GM23338 (cell line): ENCODE measurements at regions not wholly inside any gene's neighbourhood (a gene's known extent, or its start where the extent isn't known, plus 50 kb on each side); places are given as distances from the start of the nearest gene placed in this dataset.

Experiments
- ATAC-seq: fragments of 200-7000 bp; cut with Tn5 transposase; 3 replicates; pipeline ENCODE4 v1.9.1; 2020
- DNase-seq: peaks from one replicate; pipeline ENCODE4 v3.0.0-alpha.2; 2015; ENCODE audit warnings: low spot score
- H2AFZ ChIP-seq: fragments of 200-600 bp; sonication (generic); 2 replicates; pipeline ENCODE4 v1.8.0; 2016; ENCODE audit warnings: antibody characterized with exemption, mild to moderate bottlenecking, moderate library complexity
- H3F3A ChIP-seq: fragments of 200-600 bp; sonication (generic); replicated peaks from 2 replicates; pipeline ENCODE4 v1.8.0; 2017; ENCODE audit warnings: antibody characterized with exemption, mixed run types, low read depth
- H3K27ac ChIP-seq: fragments of 200-600 bp; sonication (generic); 2 replicates; pipeline ENCODE4 v1.6.1; 2016; ENCODE audit warnings: low read depth
- H3K27me3 ChIP-seq: fragments of 200-600 bp; sonication (generic); 2 replicates; pipeline ENCODE4 v1.8.0; 2016; ENCODE audit warnings: mild to moderate bottlenecking, mixed run types, moderate library complexity; ENCODE audit not compliant: insufficient read depth
- H3K36me3 ChIP-seq: fragments of 200-600 bp; sonication (generic); 2 replicates; pipeline ENCODE4 v1.8.0; 2016; ENCODE audit warnings: mild to moderate bottlenecking; ENCODE audit not compliant: insufficient read depth
- H3K4me1 ChIP-seq: fragments of 200-600 bp; sonication (generic); 2 replicates; pipeline ENCODE4 v1.8.0; 2016; ENCODE audit warnings: mild to moderate bottlenecking, moderate library complexity; ENCODE audit not compliant: insufficient read depth
- H3K4me2 ChIP-seq: fragments of 200-600 bp; sonication (generic); 2 replicates; pipeline ENCODE4 v1.7.1; 2017; ENCODE audit warnings: mixed run types
- H3K4me3 ChIP-seq: fragments of 200-600 bp; sonication (generic); 2 replicates; pipeline ENCODE4 v1.6.1; 2016; ENCODE audit warnings: mixed run types
- H3K79me2 ChIP-seq: fragments of 200-600 bp; sonication (generic); replicated peaks from 2 replicates; pipeline ENCODE4 v1.8.0; 2017; ENCODE audit warnings: mild to moderate bottlenecking; ENCODE audit not compliant: insufficient read depth
- H3K9me2 ChIP-seq: fragments of 200-600 bp; sonication (generic); 2 replicates; pipeline ENCODE4 v1.8.0; 2017; ENCODE audit not compliant: insufficient read depth
- H4K20me1 ChIP-seq: fragments of 200-600 bp; sonication (generic); replicated peaks from 2 replicates; pipeline ENCODE4 v1.8.0; 2017; ENCODE audit warnings: mild to moderate bottlenecking; ENCODE audit not compliant: insufficient read depth
- H3K27ac Mint-ChIP-seq: 2 replicates; pipeline ENCODE4 v1.8.0; 2020; ENCODE audit warnings: inconsistent platforms, mild to moderate bottlenecking, moderate library complexity, mixed read lengths
- H3K27me3 Mint-ChIP-seq: 3 replicates; pipeline ENCODE4 v1.8.0; 2022; ENCODE audit warnings: low read depth, mild to moderate bottlenecking, moderate library complexity, mixed read lengths, inconsistent platforms; ENCODE audit not compliant: insufficient read depth, poor library complexity
- H3K36me3 Mint-ChIP-seq: 3 replicates; pipeline ENCODE4 v1.8.0; 2021; ENCODE audit warnings: low read depth, mild to moderate bottlenecking, inconsistent platforms, moderate library complexity, mixed read lengths
- H3K4me1 Mint-ChIP-seq: 3 replicates; pipeline ENCODE4 v1.8.0; 2020; ENCODE audit warnings: mild to moderate bottlenecking, inconsistent platforms, mixed read lengths
- H3K4me3 Mint-ChIP-seq: 3 replicates; pipeline ENCODE4 v1.8.0; 2021; ENCODE audit warnings: moderate library complexity, mild to moderate bottlenecking, inconsistent platforms, mixed read lengths
- H3K9me3 Mint-ChIP-seq: 3 replicates; pipeline ENCODE4 v1.8.0; 2020; ENCODE audit warnings: moderate library complexity, mild to moderate bottlenecking, inconsistent platforms, mixed read lengths
- EZH2 ChIP-seq: fragments of 200-600 bp; sonication (generic); IDR thresholded peaks from one replicate; pipeline ENCODE4 v1.8.0; 2017; ENCODE audit warnings: antibody characterized with exemption, mild to moderate bottlenecking, low read depth; ENCODE audit not compliant: unreplicated experiment
- NANOG ChIP-seq: IDR thresholded peaks from 2 replicates; pipeline ENCODE4 v1.6.1; 2016; ENCODE audit warnings: antibody characterized with exemption, borderline replicate concordance
- TF ChIP-seq, protein P1 (sequence below): IDR thresholded peaks from 2 replicates; pipeline ENCODE4 v1.6.1; 2016; ENCODE audit warnings: antibody characterized with exemption
- TF ChIP-seq, protein P2 (sequence below): fragments of 250-450 bp; sonication (Bioruptor Pico); IDR thresholded peaks from 2 replicates; pipeline ENCODE4 v1.5.0; 2020; ENCODE audit warnings: mild to moderate bottlenecking, moderate library complexity

DNA sequence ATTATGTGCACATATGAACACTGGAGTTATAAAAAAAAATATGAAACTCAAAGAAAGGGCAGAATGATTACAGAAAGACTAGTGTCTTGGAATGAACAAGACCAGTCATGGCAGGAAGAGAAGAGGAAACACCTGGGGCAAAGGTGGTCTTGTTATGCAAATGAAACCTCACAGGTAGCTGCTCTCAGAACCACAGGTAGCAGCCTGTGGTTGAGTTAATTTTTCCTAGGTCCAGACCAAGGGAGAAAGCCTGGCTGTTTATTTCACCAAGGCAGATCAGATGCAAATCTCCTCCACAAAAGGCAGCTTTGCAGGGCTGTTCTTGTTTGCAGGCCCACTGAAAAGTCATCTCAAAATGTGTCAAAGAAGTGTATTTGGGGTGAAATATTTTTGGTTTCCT is 785.8 kb downstream of the RNF144A start:
- H3K27me3 Mint-ChIP-seq = peaks cover 5% of the 10 kb centered on the region
- peaks cover 12% of the 10 kb centered on the region; the same call in 2 of the 3 replicates for H3K36me3 Mint-ChIP-seq
- DNase-seq = peak; percentile 55
- H3K79me2 ChIP-seq = no peaks in the 10 kb centered on the region
- H3K27ac ChIP-seq = peak overlapping the region; percentile 75
- 0 out of 2 replicates have a peak overlapping the region, but pooled peaks have one; percentile 5 for H3K4me3 ChIP-seq
- no peak overlapping the region for H2AFZ ChIP-seq
- TF ChIP-seq NANOG = peak; percentile 78; the same call in 1 of the 2 replicates
- TF ChIP-seq, protein P1, sequence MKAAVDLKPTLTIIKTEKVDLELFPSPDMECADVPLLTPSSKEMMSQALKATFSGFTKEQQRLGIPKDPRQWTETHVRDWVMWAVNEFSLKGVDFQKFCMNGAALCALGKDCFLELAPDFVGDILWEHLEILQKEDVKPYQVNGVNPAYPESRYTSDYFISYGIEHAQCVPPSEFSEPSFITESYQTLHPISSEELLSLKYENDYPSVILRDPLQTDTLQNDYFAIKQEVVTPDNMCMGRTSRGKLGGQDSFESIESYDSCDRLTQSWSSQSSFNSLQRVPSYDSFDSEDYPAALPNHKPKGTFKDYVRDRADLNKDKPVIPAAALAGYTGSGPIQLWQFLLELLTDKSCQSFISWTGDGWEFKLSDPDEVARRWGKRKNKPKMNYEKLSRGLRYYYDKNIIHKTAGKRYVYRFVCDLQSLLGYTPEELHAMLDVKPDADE = peak; percentile 75
- TF ChIP-seq, protein P2, sequence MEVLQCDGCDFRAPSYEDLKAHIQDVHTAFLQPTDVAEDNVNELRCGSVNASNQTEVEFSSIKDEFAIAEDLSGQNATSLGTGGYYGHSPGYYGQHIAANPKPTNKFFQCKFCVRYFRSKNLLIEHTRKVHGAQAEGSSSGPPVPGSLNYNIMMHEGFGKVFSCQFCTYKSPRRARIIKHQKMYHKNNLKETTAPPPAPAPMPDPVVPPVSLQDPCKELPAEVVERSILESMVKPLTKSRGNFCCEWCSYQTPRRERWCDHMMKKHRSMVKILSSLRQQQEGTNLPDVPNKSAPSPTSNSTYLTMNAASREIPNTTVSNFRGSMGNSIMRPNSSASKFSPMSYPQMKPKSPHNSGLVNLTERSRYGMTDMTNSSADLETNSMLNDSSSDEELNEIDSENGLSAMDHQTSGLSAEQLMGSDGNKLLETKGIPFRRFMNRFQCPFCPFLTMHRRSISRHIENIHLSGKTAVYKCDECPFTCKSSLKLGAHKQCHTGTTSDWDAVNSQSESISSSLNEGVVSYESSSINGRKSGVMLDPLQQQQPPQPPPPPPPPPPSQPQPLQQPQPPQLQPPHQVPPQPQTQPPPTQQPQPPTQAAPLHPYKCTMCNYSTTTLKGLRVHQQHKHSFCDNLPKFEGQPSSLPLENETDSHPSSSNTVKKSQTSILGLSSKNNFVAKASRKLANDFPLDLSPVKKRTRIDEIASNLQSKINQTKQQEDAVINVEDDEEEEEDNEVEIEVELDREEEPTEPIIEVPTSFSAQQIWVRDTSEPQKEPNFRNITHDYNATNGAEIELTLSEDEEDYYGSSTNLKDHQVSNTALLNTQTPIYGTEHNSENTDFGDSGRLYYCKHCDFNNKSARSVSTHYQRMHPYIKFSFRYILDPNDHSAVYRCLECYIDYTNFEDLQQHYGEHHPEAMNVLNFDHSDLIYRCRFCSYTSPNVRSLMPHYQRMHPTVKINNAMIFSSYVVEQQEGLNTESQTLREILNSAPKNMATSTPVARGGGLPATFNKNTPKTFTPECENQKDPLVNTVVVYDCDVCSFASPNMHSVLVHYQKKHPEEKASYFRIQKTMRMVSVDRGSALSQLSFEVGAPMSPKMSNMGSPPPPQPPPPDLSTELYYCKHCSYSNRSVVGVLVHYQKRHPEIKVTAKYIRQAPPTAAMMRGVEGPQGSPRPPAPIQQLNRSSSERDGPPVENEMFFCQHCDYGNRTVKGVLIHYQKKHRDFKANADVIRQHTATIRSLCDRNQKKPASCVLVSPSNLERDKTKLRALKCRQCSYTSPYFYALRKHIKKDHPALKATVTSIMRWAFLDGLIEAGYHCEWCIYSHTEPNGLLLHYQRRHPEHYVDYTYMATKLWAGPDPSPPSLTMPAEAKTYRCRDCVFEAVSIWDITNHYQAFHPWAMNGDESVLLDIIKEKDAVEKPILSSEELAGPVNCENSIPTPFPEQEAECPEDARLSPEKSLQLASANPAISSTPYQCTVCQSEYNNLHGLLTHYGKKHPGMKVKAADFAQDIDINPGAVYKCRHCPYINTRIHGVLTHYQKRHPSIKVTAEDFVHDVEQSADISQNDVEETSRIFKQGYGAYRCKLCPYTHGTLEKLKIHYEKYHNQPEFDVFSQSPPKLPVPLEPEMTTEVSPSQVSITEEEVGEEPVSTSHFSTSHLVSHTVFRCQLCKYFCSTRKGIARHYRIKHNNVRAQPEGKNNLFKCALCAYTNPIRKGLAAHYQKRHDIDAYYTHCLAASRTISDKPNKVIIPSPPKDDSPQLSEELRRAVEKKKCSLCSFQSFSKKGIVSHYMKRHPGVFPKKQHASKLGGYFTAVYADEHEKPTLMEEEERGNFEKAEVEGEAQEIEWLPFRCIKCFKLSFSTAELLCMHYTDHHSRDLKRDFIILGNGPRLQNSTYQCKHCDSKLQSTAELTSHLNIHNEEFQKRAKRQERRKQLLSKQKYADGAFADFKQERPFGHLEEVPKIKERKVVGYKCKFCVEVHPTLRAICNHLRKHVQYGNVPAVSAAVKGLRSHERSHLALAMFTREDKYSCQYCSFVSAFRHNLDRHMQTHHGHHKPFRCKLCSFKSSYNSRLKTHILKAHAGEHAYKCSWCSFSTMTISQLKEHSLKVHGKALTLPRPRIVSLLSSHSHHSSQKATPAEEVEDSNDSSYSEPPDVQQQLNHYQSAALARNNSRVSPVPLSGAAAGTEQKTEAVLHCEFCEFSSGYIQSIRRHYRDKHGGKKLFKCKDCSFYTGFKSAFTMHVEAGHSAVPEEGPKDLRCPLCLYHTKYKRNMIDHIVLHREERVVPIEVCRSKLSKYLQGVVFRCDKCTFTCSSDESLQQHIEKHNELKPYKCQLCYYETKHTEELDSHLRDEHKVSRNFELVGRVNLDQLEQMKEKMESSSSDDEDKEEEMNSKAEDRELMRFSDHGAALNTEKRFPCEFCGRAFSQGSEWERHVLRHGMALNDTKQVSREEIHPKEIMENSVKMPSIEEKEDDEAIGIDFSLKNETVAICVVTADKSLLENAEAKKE (CRISPR knock-in tag) = peak; percentile 86; the same call in 1 of the 2 replicates
- TF ChIP-seq EZH2 = no peak
- ATAC-seq = peak; percentile 86
- H3F3A ChIP-seq = peaks cover 5% of the 10 kb centered on the region; the same call in 1 of the 2 replicates
- peaks cover 43% of the 10 kb centered on the region for H3K4me1 ChIP-seq
- no peaks in the 10 kb centered on the region for H4K20me1 ChIP-seq
- H3K36me3 ChIP-seq = no peaks in the 10 kb centered on the region; the same call in 1 of the 2 replicates
- H3K9me2 ChIP-seq = peaks cover 33% of the 10 kb centered on the region
- peaks cover 6% of the 10 kb centered on the region; the same call in 2 of the 3 replicates for H3K9me3 Mint-ChIP-seq
- no peak overlapping the region; the same call in 2 of the 3 replicates for H3K4me3 Mint-ChIP-seq
- H3K27ac Mint-ChIP-seq = peak overlapping the region; percentile 64
- peaks cover 37% of the 10 kb centered on the region for H3K4me1 Mint-ChIP-seq
- peak overlapping the region; percentile 5 for H3K4me2 ChIP-seq
- no peaks in the 10 kb centered on the region for H3K27me3 ChIP-seq
